ENCODE measurements at regions not wholly inside any gene's neighbourhood (a gene's known extent, or its start where the extent isn't known, plus 50 kb on each side); places are given as distances from the start of the nearest gene placed in this dataset.

DNA sequence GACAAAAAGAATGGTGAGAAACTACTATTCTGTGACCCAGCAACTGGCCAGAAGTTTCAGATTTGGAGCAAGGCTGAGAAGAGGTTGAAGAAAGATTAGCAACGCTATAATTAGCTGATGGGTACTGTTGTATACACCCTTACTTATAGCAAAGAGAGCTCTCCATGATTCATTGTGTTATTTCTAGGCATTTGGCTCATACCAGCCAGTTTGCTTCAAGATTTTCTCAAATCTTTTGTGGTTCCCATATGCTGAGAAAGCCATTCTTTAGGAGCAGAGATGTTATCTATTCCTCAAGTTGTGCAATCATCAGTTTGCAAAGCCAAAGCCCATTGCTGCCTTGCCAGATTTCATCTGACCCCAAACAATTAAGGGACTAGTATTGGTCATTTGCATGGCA is 179.4 kb downstream of the ETS1 start:
- TF ChIP-seq, protein P1, sequence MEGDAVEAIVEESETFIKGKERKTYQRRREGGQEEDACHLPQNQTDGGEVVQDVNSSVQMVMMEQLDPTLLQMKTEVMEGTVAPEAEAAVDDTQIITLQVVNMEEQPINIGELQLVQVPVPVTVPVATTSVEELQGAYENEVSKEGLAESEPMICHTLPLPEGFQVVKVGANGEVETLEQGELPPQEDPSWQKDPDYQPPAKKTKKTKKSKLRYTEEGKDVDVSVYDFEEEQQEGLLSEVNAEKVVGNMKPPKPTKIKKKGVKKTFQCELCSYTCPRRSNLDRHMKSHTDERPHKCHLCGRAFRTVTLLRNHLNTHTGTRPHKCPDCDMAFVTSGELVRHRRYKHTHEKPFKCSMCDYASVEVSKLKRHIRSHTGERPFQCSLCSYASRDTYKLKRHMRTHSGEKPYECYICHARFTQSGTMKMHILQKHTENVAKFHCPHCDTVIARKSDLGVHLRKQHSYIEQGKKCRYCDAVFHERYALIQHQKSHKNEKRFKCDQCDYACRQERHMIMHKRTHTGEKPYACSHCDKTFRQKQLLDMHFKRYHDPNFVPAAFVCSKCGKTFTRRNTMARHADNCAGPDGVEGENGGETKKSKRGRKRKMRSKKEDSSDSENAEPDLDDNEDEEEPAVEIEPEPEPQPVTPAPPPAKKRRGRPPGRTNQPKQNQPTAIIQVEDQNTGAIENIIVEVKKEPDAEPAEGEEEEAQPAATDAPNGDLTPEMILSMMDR (IDR thresholded peaks at IDR 0.05; ENCODE audit: low read depth, low read length), result no peak
- TF ChIP-seq EZH2phosphoT487 (IDR thresholded peaks at IDR 0.05; ENCODE audit: low read depth), result no peak
- Histone ChIP-seq H3K79me2 (ENCODE audit: low read length) (no peaks in the 10 kb centered on the region), H4K20me1 (ENCODE audit: insufficient read depth, low read length) (no peaks in the 10 kb centered on the region), H3K4me2 (ENCODE audit: low read length) (no peak overlapping the region), H2AFZ (ENCODE audit: low read depth, low read length) (no peak overlapping the region), H3K4me3 (ENCODE audit: low read length) (no peak overlapping the region), H3K9ac (ENCODE audit: low read length) (no peak overlapping the region), H3K27me3 (ENCODE audit: low read depth, low read length) (no peaks in the 10 kb centered on the region), H3K27ac (ENCODE audit: low read length) (no peak overlapping the region), H3K4me1 (ENCODE audit: low read length) (peaks cover 55% of the 10 kb centered on the region), H3K9me3 (ENCODE audit: insufficient read depth, low read length) (no peaks in the 10 kb centered on the region), H3K36me3 (replicated peaks; ENCODE audit: low read depth, low read length) (no peaks in the 10 kb centered on the region)

DNA sequence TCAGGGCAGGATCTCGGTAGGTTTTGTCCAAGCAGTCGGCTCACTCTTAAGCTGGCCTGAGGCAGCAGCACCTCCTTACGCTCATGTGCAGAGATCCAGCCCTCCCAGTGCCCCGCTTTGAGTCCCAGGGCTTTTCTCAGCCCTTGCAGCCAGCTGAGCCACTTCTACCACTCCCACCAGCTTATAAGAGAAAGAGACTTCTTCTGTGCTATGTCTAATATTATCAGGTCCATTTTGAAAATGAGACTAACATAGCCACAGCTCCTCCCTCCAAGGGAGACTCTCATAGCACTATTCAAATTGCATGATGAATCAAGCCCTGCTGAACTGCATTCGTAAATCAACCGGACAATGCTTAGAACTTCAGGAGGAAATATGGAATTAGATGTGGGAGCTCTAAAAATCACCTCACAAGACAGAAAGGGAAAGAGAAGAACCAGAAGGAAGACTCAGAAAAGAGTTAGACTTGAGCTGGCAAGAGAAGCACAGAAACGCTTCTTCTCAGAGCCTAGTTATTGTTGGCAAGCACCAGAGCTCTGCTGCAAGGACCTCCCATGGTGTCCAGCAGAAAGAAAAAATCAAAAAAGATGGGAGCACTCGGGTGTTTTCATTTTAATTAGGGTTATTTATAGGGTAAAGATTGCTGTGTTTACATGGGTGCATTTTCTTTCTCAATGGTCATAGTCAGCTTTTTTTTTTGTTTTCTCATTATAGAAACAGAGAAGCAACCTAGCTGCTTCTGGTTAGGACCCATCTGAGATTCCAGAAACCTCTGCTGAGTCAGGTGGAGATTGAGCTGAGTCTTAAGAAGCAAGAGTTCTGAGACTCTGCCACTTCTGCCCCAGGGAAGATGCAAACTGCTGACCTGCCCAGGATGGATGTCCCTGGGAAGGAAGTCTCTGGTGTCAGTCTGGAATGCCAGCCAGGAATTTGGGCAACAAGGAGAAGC is 181.4 kb downstream of the ETS1 start:
- Histone ChIP-seq H3K27ac (ENCODE audit: low read length) (0 out of 2 replicates have a peak overlapping the region, but pooled peaks have one; percentile 2), H3K9ac (ENCODE audit: low read length) (peak overlapping the region; percentile 28; the same call in 1 of the 2 replicates), H3K4me3 (ENCODE audit: low read length) (0 out of 2 replicates have a peak overlapping the region, but pooled peaks have one; percentile 1), H3K27me3 (ENCODE audit: low read depth, low read length) (no peaks in the 10 kb centered on the region), H3K9me3 (ENCODE audit: insufficient read depth, low read length) (no peaks in the 10 kb centered on the region), H3K36me3 (replicated peaks; ENCODE audit: low read depth, low read length) (no peaks in the 10 kb centered on the region), H3K79me2 (ENCODE audit: low read length) (no peaks in the 10 kb centered on the region), H3K4me2 (ENCODE audit: low read length) (peak overlapping the region; percentile 57), H4K20me1 (ENCODE audit: insufficient read depth, low read length) (no peaks in the 10 kb centered on the region), H2AFZ (ENCODE audit: low read depth, low read length) (no peak overlapping the region), H3K4me1 (ENCODE audit: low read length) (peaks cover 50% of the 10 kb centered on the region)
- TF ChIP-seq EZH2phosphoT487 (IDR thresholded peaks at IDR 0.05; ENCODE audit: low read depth), result no peak
- TF ChIP-seq, protein P1 (IDR thresholded peaks at IDR 0.05; ENCODE audit: low read depth, low read length), result no peak

DNA sequence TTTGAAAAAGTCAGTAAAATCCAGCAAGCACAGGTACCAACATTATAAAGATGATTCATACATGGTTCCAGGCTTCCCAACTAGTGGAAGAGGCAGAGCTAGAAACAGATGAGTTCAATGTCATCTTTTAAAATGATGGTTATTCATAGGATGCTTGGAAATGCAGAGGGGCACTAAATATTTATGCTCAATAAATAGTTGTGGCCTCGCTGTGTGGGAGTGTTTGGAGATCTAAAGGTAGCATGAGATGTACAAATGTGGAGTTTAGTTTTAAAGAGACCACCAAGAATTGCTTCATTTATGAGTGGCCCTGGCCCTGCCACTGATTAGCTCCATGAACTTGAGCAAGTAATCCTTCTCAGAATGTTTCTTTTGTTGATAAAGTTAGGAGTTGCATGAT is 182.2 kb downstream of the ETS1 start:
- H3K4me1 ChIP-seq (ENCODE audit: low read length), result peaks cover 50% of the 10 kb centered on the region
- H3K27me3 ChIP-seq (ENCODE audit: low read depth, low read length), result no peaks in the 10 kb centered on the region
- H3K4me2 ChIP-seq (ENCODE audit: low read length), result no peak overlapping the region
- no peak overlapping the region for H3K9ac ChIP-seq (ENCODE audit: low read length)
- H4K20me1 ChIP-seq (ENCODE audit: insufficient read depth, low read length), result no peaks in the 10 kb centered on the region
- no peaks in the 10 kb centered on the region for H3K36me3 ChIP-seq (replicated peaks; ENCODE audit: low read depth, low read length)
- no peak overlapping the region for H3K27ac ChIP-seq (ENCODE audit: low read length)
- TF ChIP-seq, protein P1 (IDR thresholded peaks at IDR 0.05; ENCODE audit: low read depth, low read length), result no peak
- TF ChIP-seq EZH2phosphoT487 (IDR thresholded peaks at IDR 0.05; ENCODE audit: low read depth), result no peak
- no peak overlapping the region for H2AFZ ChIP-seq (ENCODE audit: low read depth, low read length)
- no peaks in the 10 kb centered on the region for H3K9me3 ChIP-seq (ENCODE audit: insufficient read depth, low read length)
- H3K79me2 ChIP-seq (ENCODE audit: low read length), result no peaks in the 10 kb centered on the region
- H3K4me3 ChIP-seq (ENCODE audit: low read length), result no peak overlapping the region

DNA sequence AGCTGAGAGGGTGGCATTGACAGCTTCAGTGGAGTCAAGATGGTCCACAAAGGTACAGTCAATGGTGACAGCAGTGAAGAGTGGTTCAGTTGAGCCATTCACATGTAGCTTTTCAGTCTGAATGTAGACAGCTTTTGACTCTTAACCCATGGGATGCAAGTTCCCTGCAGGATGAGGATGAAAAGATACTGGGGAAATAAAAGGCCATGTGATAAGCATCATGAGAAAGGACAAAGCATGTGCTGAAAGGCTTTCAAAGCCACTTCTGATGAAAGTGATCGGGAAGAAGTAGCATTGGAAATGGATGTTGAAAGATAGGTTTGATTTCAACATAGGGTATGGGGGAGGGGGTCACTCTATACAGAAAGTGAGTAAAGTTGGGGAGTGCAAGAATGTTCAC is 182.9 kb downstream of the ETS1 start:
- no peak for TF ChIP-seq EZH2phosphoT487 (IDR thresholded peaks at IDR 0.05; ENCODE audit: low read depth)
- TF ChIP-seq, protein P1 (IDR thresholded peaks at IDR 0.05; ENCODE audit: low read depth, low read length), result no peak
- Histone ChIP-seq H3K27me3 (ENCODE audit: low read depth, low read length) (no peaks in the 10 kb centered on the region), H3K27ac (ENCODE audit: low read length) (no peak overlapping the region), H2AFZ (ENCODE audit: low read depth, low read length) (no peak overlapping the region), H3K4me3 (ENCODE audit: low read length) (no peak overlapping the region), H4K20me1 (ENCODE audit: insufficient read depth, low read length) (no peaks in the 10 kb centered on the region), H3K4me2 (ENCODE audit: low read length) (no peak overlapping the region), H3K9me3 (ENCODE audit: insufficient read depth, low read length) (no peaks in the 10 kb centered on the region), H3K79me2 (ENCODE audit: low read length) (no peaks in the 10 kb centered on the region), H3K36me3 (replicated peaks; ENCODE audit: low read depth, low read length) (no peaks in the 10 kb centered on the region), H3K9ac (ENCODE audit: low read length) (no peak overlapping the region), H3K4me1 (ENCODE audit: low read length) (peaks cover 52% of the 10 kb centered on the region)

Measured in OCI-LY3 (cell line).